Hindlimb muscle (tissue), 1 donor: ENCODE measurements at regions not wholly inside any gene's neighbourhood (a gene's known extent, or its start where the extent isn't known, plus 50 kb on each side); places are given as distances from the start of the nearest gene placed in this dataset.
"Not testable (repeated sequence)": the region's sequence is repeated elsewhere in the genome, so short reads cannot be mapped to it uniquely, and the experiment has no call there.

Experiments
- DNase-seq: peaks from one replicate; pipeline ENCODE4 v3.0.0-alpha.2; 2013

GRCh38 chr6:132139611-132140010, 188.4 kb upstream of the CCN2 start:
- DNase-seq, result no peak

- no peak for DNase-seq
Observed at GRCh38 chr6:132136981-132137380, 185.8 kb upstream of the CCN2 start.

DNA sequence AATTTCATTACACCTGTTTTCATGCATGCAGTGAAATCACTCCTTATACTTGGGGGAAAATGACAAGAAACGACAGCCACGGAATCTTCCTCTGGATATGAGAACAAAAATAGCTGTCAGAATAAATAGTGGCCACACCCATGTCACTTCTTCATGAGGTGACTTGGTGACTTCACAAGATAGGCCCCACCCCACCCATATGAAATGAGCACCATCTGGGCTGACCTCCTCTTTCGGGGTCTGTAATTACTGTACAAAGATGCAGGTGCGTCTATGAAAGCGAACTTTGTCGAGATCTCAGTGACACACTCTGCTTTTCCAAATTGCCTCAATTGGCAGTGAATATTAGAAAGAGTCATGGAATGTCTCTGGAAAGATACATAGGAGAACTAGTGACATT, 184.2 kb upstream of the CCN2 start:
- DNase-seq, result no peak

- peak; percentile 30 for DNase-seq
Observed at GRCh38 chr6:132133736-132134445, 182.7 kb upstream of the CCN2 start.

DNA sequence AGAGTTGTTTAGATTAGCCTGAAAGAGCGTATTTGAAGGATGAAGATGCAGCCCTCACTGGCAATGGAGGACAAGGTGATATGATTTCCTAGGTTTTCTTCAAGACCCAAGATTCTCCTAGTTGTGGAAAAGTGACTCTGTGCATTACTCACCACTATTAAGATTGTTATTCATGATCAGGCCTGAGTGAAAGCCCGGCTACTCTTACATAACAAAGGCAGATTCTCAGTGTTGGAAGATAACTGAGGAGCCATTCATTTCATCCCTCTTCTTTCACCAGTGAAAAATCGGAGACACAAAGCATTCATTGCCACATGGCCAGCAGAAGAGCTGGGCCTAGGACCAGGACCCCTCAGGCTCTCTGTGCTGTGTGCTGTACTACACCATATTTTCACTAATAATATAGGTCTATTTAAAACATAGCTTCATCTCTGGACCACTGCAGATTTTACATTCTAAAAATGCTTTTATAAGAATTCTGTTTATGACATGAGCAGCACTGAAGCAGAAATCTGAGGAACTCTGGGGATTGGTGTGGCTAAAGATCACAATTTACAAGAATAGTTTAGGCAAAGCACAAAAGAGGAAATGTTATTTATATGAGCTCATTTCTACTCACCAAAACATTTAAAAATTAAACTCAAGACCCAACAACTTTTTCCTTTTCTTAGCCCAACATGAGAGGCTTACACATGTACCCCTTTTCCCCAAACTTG, 181.9 kb upstream of the CCN2 start:
- peak; percentile 29 for DNase-seq

- DNase-seq, result no peak
Observed at GRCh38 chr6:132132422-132132821, 181.2 kb upstream of the CCN2 start.

DNA sequence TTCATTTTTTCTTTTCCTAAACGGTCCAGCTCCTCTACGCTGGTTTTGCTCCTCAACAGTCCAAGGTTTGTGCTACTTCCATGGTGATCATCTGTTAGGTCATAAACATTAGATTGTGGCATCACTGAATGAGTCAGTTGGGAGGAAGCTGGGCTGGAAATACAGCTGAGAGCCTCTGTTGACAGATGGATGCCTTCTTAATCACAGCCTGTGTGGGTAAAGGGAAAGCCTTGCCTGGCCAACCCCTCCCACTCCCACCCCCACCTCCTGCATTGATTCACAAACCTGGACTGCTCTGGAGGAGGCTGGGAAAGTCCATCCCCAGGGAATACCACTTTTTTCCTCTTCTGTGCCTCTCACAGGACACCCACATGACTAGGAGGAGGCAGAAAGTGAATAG, 180.6 kb upstream of the CCN2 start:
- no peak for DNase-seq

- peak; percentile 23 for DNase-seq
Observed at GRCh38 chr6:132131351-132131750, 180.2 kb upstream of the CCN2 start.

- DNase-seq, result peak; percentile 83
Observed at GRCh38 chr6:132130626-132131298, 179.6 kb upstream of the CCN2 start.

GRCh38 chr6:132128424-132128823, 177.3 kb upstream of the CCN2 start:
- no peak for DNase-seq

- DNase-seq, result no peak
Observed at GRCh38 chr6:132126150-132126549, 175.0 kb upstream of the CCN2 start.

GRCh38 chr6:132122871-132123270, 171.7 kb upstream of the CCN2 start:
- peak; percentile 21 for DNase-seq

- DNase-seq, result no peak
Observed at GRCh38 chr6:132122176-132122575, 171.0 kb upstream of the CCN2 start.

DNA sequence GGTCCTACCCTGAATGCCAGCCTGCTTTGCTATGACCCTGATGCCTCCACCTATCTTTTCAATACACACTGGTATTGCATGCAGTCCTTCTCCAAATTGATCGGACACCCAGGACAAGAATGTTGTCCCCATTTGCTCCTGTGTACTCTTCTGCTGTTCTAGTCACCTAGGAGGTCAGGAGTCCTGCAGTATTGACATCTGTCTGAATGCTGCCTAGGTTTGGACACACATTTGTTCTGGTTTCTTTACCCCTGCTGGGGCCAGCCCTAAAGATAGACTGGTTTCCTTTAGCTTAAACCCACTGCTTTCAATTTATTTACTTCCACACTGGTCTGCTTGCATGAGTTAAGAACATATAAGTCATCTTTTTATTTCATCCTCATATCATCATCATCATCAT, 167.0 kb upstream of the CCN2 start:
- no peak for DNase-seq

- no peak for DNase-seq
Observed at GRCh38 chr6:132115714-132116366, 164.7 kb upstream of the CCN2 start.

GRCh38 chr6:132114201-132114825, 163.1 kb upstream of the CCN2 start:
- no peak for DNase-seq

DNA sequence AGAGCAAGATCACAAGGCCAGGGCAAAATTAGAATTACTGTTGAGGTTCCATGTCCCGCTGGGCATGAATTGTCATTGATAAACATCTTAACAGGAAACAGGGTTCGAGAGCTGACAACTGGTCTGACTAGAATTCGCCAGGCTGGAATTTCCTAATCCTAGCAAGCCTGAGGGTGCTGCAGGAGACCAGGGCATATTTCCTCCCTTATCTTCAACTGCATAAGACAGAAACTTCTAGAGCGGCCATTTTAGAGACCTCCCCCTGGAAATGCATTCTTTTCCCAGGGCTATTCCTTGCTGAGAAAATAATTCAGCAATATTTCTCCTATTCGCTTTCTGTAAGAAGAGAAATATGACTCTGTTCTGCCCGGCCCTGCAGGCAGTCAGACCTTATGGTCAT, 158.6 kb upstream of the CCN2 start:
- not testable (repeated sequence) for DNase-seq

GRCh38 chr6:132107896-132108295, 156.7 kb upstream of the CCN2 start:
- no peak for DNase-seq

DNA sequence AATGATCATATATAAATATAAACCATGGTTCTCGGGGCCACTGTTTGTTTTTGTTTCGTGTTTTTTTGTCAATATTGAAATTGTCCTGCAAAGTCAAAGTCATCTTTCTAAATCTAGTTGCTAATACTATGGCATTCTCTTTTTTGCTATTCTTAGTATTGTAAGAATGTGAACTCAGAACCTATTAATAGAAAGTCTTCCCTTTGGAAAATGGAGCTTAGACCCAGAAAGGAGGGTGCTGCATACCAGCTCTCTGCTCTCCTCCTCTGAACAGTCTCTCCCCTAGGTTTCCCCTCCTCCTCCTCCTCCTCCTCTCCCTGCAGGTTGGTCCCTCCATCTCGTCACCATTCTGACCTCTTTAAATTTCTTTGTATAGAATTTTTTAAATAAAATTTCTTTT, 150.4 kb upstream of the CCN2 start:
- DNase-seq, result no peak

DNA sequence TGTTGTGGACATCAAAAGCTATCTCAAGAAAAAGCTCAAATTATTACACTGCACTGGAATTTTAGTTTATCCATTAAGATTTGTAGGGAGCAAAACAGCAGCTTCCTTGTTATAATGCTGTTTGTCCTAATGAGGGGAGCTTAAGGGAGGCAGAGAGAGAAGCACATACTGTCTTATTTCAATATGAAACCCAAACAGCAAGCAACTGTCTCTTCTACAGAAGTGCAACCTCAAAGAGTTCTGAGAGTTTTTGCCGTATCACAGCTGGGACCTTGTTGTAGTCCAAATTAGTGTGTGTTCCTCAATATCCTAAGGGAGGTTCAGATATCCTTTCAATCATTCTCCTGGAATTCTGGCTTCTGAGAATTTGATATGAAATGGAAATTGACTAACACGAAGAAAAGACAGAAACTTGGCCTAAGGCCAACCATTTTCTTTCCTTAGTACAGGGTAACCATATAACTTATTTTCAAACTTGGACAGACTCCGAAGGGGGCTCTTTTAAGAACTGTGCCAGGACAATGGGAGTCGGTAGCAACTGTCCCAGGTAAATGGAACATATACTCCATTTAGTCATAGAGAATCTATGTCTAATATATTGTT, 149.3 kb upstream of the CCN2 start:
- no peak for DNase-seq

DNA sequence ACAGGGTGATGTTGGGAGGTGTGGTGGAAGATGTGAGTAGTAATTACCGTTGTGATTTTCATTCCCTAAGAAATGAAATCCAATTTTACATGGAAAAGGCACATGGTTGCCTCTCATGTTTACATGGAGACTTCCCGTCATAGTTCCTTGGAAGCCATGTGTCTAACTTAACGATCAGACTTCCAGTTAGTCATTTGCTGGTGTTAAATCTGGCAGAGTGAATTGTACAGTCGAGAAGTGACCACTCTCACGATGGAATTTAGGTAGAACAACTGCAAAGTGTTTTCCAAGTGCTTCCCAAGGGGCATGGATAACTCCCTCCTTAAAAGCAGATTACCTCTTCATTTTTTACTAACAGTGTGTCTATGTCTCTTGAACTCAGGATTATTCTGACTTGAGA, 145.8 kb upstream of the CCN2 start:
- DNase-seq, result no peak

- DNase-seq, result no peak
Observed at GRCh38 chr6:132096245-132096644, 145.1 kb upstream of the CCN2 start.
